Mesothelial cell of epicardium (in vitro differentiated cells): ENCODE measurements at regions not wholly inside any gene's neighbourhood (a gene's known extent, or its start where the extent isn't known, plus 50 kb on each side); places are given as distances from the start of the nearest gene placed in this dataset.

Experiments
- DNase-seq, 2 experiments: peaks; one replicate each; pipeline ENCODE4 v3.0.0; 2021; ENCODE audit warnings: low spot score in 2 of 2; ENCODE audit not compliant: unreplicated experiment in 2 of 2
- H3K27ac Mint-ChIP-seq: 2 replicates; pipeline ENCODE4 v1.8.0; 2021; ENCODE audit warnings: mixed read lengths
- H3K27me3 Mint-ChIP-seq: 2 replicates; pipeline ENCODE4 v1.8.0; 2021; ENCODE audit warnings: low read depth, mixed read lengths
- H3K36me3 Mint-ChIP-seq: 2 replicates; pipeline ENCODE4 v1.8.0; 2021; ENCODE audit warnings: mixed read lengths
- H3K4me1 Mint-ChIP-seq: 2 replicates; pipeline ENCODE4 v1.8.0; 2021; ENCODE audit warnings: mixed read lengths
- H3K4me3 Mint-ChIP-seq: 2 replicates; pipeline ENCODE4 v1.8.0; 2021; ENCODE audit warnings: mild to moderate bottlenecking, moderate library complexity, mixed read lengths
- H3K9me3 Mint-ChIP-seq: 2 replicates; pipeline ENCODE4 v1.8.0; 2021; ENCODE audit warnings: mixed read lengths
- TF ChIP-seq, protein P1 (sequence below): fragments of 200-600 bp; sonication (generic); IDR thresholded peaks from one replicate; pipeline ENCODE4 v1.5.0; 2021; ENCODE audit warnings: antibody characterized with exemption; ENCODE audit not compliant: unreplicated experiment

- Mint-ChIP-seq H3K4me3 (no peak overlapping the region), H3K9me3 (peaks cover 33% of the 10 kb centered on the region), H3K36me3 (peaks cover 3% of the 10 kb centered on the region), H3K4me1 (no peaks in the 10 kb centered on the region), H3K27ac (no peak overlapping the region), H3K27me3 (no peaks in the 10 kb centered on the region)
- DNase-seq: no peak
- TF ChIP-seq, protein P1, sequence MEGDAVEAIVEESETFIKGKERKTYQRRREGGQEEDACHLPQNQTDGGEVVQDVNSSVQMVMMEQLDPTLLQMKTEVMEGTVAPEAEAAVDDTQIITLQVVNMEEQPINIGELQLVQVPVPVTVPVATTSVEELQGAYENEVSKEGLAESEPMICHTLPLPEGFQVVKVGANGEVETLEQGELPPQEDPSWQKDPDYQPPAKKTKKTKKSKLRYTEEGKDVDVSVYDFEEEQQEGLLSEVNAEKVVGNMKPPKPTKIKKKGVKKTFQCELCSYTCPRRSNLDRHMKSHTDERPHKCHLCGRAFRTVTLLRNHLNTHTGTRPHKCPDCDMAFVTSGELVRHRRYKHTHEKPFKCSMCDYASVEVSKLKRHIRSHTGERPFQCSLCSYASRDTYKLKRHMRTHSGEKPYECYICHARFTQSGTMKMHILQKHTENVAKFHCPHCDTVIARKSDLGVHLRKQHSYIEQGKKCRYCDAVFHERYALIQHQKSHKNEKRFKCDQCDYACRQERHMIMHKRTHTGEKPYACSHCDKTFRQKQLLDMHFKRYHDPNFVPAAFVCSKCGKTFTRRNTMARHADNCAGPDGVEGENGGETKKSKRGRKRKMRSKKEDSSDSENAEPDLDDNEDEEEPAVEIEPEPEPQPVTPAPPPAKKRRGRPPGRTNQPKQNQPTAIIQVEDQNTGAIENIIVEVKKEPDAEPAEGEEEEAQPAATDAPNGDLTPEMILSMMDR: no peak
Observed at GRCh38 chr21:22544747-22545146, 1546.5 kb downstream of the NCAM2 start.

DNA sequence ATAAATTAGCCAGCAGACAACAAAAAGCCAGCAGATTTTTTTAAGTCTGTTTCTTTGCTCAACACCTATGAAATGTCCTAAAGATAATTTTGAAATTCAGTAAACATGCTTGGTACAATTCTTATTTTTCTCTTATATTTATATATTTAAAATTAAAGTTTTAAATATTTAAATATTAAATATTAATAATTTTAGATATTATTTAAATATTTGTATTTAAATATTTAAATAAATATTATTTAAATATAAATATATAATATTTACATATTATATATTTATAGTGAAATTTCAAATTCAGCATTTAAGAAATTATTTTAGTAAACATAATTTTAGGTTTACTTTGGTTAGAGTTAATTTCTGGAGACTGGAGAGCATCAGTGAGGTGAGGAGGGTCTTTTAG is 1554.2 kb downstream of the NCAM2 start:
- Mint-ChIP-seq H3K4me3 (no peak overlapping the region), H3K27me3 (no peaks in the 10 kb centered on the region), H3K27ac (no peak overlapping the region), H3K9me3 (no peaks in the 10 kb centered on the region), H3K4me1 (peaks cover 6% of the 10 kb centered on the region), H3K36me3 (no peaks in the 10 kb centered on the region)
- TF ChIP-seq, protein P1: no peak
- no peak for DNase-seq

DNA sequence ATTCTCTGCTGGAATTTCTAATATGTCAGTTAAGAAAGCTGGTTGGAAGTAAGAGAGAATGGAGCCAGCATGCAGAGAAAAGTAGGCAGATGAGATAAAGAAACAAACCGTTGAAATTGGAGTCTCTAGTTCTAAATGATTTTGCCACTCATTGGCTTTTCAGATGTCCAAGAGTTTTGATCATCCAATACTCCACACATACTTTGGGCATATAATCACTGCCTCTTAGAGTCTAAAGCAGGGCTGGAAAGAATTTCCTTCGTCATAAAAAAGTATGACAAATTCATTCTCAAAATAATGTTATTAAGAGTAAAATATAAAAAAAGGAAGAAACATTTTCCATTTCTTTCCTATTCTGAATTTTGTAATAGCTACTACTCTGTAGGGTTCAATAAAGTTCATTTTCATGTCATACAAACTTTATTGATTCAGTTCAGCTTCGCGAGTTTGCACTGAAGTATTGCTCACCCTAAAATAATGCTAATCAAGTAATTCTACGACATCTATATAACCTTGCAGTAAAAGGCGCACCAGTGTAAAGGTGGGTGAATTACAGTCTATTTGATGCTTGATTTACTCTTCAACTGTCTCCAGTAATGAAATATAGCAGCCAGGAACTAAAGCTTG is 1556.6 kb downstream of the NCAM2 start:
- Mint-ChIP-seq H3K4me1 (peaks cover 6% of the 10 kb centered on the region), H3K27ac (peak overlapping the region; percentile 35)

DNA sequence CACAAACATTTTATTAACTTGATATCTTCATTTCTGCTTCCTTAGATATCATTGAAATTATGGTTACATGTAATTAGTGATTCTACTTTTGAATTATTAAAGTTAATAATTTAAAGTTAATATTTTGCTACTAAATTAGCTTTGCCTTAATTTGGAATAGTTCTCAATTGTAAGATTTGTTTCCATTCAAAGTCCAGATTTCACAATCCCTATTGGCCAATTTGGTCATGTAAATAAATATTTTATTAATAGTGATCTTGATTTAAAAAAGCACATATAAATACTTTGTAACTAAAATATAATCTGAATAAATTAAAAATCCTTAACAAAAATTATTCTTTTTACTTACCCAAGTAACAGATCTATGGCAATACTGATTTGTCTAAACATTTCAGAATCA is 1558.6 kb downstream of the NCAM2 start:
- H3K4me1 Mint-ChIP-seq: peaks cover 6% of the 10 kb centered on the region
- H3K36me3 Mint-ChIP-seq: no peaks in the 10 kb centered on the region
- H3K27ac Mint-ChIP-seq: no peak overlapping the region
- H3K4me3 Mint-ChIP-seq: no peak overlapping the region
- no peak for DNase-seq
- H3K9me3 Mint-ChIP-seq: peaks cover 12% of the 10 kb centered on the region
- no peaks in the 10 kb centered on the region for H3K27me3 Mint-ChIP-seq
- TF ChIP-seq, protein P1: no peak

More for the DNA sequence above, 1556.6 kb downstream of the NCAM2 start:
- no peaks in the 10 kb centered on the region for H3K9me3 Mint-ChIP-seq
- no peaks in the 10 kb centered on the region for H3K27me3 Mint-ChIP-seq
- H3K4me3 Mint-ChIP-seq: no peak overlapping the region
- no peaks in the 10 kb centered on the region for H3K36me3 Mint-ChIP-seq
- TF ChIP-seq, protein P1: no peak
- no peak for DNase-seq

DNA sequence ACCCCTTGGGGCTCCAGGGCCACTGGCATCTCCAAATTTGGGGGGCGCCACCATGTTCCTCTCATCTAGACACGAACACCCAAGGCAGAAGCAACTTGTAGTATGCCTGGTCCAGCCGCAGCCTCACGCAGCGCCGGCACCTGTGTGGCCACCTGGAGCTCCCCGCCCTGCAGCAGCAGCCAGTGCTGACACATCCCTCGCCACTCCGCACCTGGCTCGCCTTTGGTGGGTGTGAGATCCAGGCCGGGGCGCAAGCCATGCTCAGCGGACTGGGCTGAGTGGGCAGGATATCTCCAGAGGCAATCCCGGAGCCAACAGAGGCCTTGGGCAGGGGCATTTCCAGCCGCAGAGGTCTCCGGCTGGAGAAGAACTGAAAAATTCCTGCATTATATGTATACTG is 1563.7 kb downstream of the NCAM2 start:
- no peak overlapping the region for H3K4me3 Mint-ChIP-seq
- peaks cover 12% of the 10 kb centered on the region for H3K9me3 Mint-ChIP-seq
- no peak overlapping the region for H3K27ac Mint-ChIP-seq
- H3K27me3 Mint-ChIP-seq: no peaks in the 10 kb centered on the region
- H3K4me1 Mint-ChIP-seq: no peaks in the 10 kb centered on the region
- H3K36me3 Mint-ChIP-seq: no peaks in the 10 kb centered on the region
- DNase-seq: no peak
- TF ChIP-seq, protein P1: no peak

GRCh38 chr21:22573834-22574233 is 1575.6 kb downstream of the NCAM2 start:
- Mint-ChIP-seq H3K36me3 (no peaks in the 10 kb centered on the region), H3K4me1 (peaks cover 14% of the 10 kb centered on the region), H3K9me3 (no peaks in the 10 kb centered on the region), H3K27ac (peak overlapping the region; percentile 16), H3K27me3 (no peaks in the 10 kb centered on the region), H3K4me3 (no peak overlapping the region)
- DNase-seq: no peak
- TF ChIP-seq, protein P1: no peak
